ENCODE measurements at regions not wholly inside any gene's neighbourhood (a gene's known extent, or its start where the extent isn't known, plus 50 kb on each side); places are given as distances from the start of the nearest gene placed in this dataset.

GRCh38 chr3:162019817-162020216 lies 523.2 kb downstream of the OTOL1 start:
- no peak for ATAC-seq

GRCh38 chr3:162021206-162021605 lies 524.6 kb downstream of the OTOL1 start:
- no peak for ATAC-seq

- no peak for ATAC-seq
Measured at GRCh38 chr3:162022911-162023310, 526.3 kb downstream of the OTOL1 start.

- no peak for ATAC-seq
Measured at GRCh38 chr3:162029736-162030135, 533.1 kb downstream of the OTOL1 start.

- ATAC-seq: no peak
Measured at GRCh38 chr3:162034368-162034767, 537.8 kb downstream of the OTOL1 start.

GRCh38 chr3:162041622-162042021 lies 545.0 kb downstream of the OTOL1 start:
- no peak for ATAC-seq

GRCh38 chr3:162052636-162053035 lies 556.0 kb downstream of the OTOL1 start:
- ATAC-seq: no peak

GRCh38 chr3:162072656-162073164 lies 576.1 kb downstream of the OTOL1 start:
- ATAC-seq: no peak

GRCh38 chr3:162073422-162073975 lies 576.9 kb downstream of the OTOL1 start:
- ATAC-seq: no peak

- ATAC-seq: no peak
Measured at GRCh38 chr3:162077108-162077507, 580.5 kb downstream of the OTOL1 start.

GRCh38 chr3:162082516-162082915 lies 585.9 kb downstream of the OTOL1 start:
- ATAC-seq: no peak

- ATAC-seq: no peak
Measured at GRCh38 chr3:162087361-162087760, 590.8 kb downstream of the OTOL1 start.

- no peak for ATAC-seq
Measured at GRCh38 chr3:162092751-162093150, 596.1 kb downstream of the OTOL1 start.

- ATAC-seq: no peak
Measured at GRCh38 chr3:162094301-162094700, 597.7 kb downstream of the OTOL1 start.

GRCh38 chr3:162096874-162097273 lies 600.3 kb downstream of the OTOL1 start:
- ATAC-seq: peak; percentile 98

GRCh38 chr3:162103808-162104207 lies 607.2 kb downstream of the OTOL1 start:
- no peak for ATAC-seq

- ATAC-seq: no peak
Measured at GRCh38 chr3:162111861-162112260, 615.3 kb downstream of the OTOL1 start.

- no peak for ATAC-seq
Measured at GRCh38 chr3:162112719-162113118, 616.1 kb downstream of the OTOL1 start.

GRCh38 chr3:162117961-162118360 lies 621.4 kb downstream of the OTOL1 start:
- no peak for ATAC-seq

GRCh38 chr3:162119651-162120050 lies 623.0 kb downstream of the OTOL1 start:
- no peak for ATAC-seq

GRCh38 chr3:162122405-162122804 lies 625.8 kb downstream of the OTOL1 start:
- ATAC-seq: no peak

GRCh38 chr3:162125790-162126189 lies 629.2 kb downstream of the OTOL1 start:
- ATAC-seq: no peak

GRCh38 chr3:162130582-162130981 lies 634.0 kb downstream of the OTOL1 start:
- no peak for ATAC-seq

- ATAC-seq: no peak
Measured at GRCh38 chr3:162132981-162133380, 636.4 kb downstream of the OTOL1 start.

- no peak for ATAC-seq
Measured at GRCh38 chr3:162134571-162134970, 638.0 kb downstream of the OTOL1 start.
